Adrenal gland (tissue), 9 donors: ENCODE measurements at regions not wholly inside any gene's neighbourhood (a gene's known extent, or its start where the extent isn't known, plus 50 kb on each side); places are given as distances from the start of the nearest gene placed in this dataset.

ENCODE experiments used
- DNase-seq, 7 donors: peaks; one replicate each; pipeline ENCODE4 v3.0.0-alpha.2; 2019 to 2020
- H3K27ac ChIP-seq, 5 donors: fragments of 200-600 bp; sonication (generic) in 4 of 5; 1 replicate in 3 of 5; 2 replicates in 2 of 5; pipeline versions ENCODE4 v1.5.1 to v1.8.0; 2016 to 2020; ENCODE audit warnings: mild to moderate bottlenecking in 1 of 5
- H3K27me3 ChIP-seq: fragments of 200-600 bp; 2 replicates; pipeline ENCODE4 v1.8.0; 2021
- H3K36me3 ChIP-seq, 2 donors: fragments of 200-600 bp; replicated peaks in 1 of 2; 1 replicate in 1 of 2; 2 replicates in 1 of 2; pipeline versions ENCODE4 v1.5.1 to v1.8.0; 2018 to 2022
- H3K4me1 ChIP-seq, 2 donors: fragments of 200-600 bp; replicated peaks in 1 of 2; 1 replicate in 1 of 2; 2 replicates in 1 of 2; pipeline versions ENCODE4 v1.5.1 to v1.8.0; 2018 to 2021
- H3K4me3 ChIP-seq, 4 donors: fragments of 200-600 bp; sonication (generic) in 3 of 4; one replicate each; pipeline ENCODE4 v1.5.1; 2016 to 2018
- H3K9me3 ChIP-seq, 3 donors: fragments of 200-600 bp; sonication (generic) in 1 of 3; replicated peaks in 1 of 3; 1 replicate in 2 of 3; 2 replicates in 1 of 3; pipeline versions ENCODE4 v1.5.1 to v1.8.0; 2016 to 2021
- POLR2A ChIP-seq, 2 donors: fragments of 450-650 bp; IDR thresholded peaks; one replicate each; pipeline ENCODE4 v1.6.1; 2017; ENCODE audit warnings: antibody characterized with exemption in 2 of 2, mild to moderate bottlenecking in 2 of 2, moderate library complexity in 1 of 2
- WGBS, 4 donors: extraction: QIAGEN DNeasy Blood & Tissue Kit in 2 of 4; methylation state at CpG; one replicate each; pipeline versions ENCODE4 v1.1.5 to v1.1.7; 2013 to 2017; 5-methylcytosine and 5-hydroxymethylcytosine counted together
- intact Hi-C, 2 donors: fragments of 100-400 bp; cut with DNase I; formaldehyde crosslinking; loops; one replicate each; pipeline versions ENCODE4 v1.14.1 to v1.15.0; 2022 to 2023
- TF ChIP-seq, protein P1 (sequence below), 6 experiments: fragments of 450-650 bp in 4 of 6; fragments of 200-600 bp in 2 of 6; sonication (generic) in 1 of 6; IDR thresholded peaks; 1 replicate in 5 of 6; 2 replicates in 1 of 6; pipeline versions ENCODE4 v1.5.1 to v1.8.0; 2016 to 2021; ENCODE audit warnings: antibody characterized with exemption in 6 of 6, mild to moderate bottlenecking in 2 of 6, moderate library complexity in 1 of 6
- donor health status: healthy with polysubstance abuse.
- donor health status: Bipolar disorder and iron deficiency.
- donor health status: DM: yes; HTN: yes; CAD: no.
- donor health status: DM: no; HTN: no; CAD: no.
- donor health status: DM: no; HTN: no; CAD: no.

DNA sequence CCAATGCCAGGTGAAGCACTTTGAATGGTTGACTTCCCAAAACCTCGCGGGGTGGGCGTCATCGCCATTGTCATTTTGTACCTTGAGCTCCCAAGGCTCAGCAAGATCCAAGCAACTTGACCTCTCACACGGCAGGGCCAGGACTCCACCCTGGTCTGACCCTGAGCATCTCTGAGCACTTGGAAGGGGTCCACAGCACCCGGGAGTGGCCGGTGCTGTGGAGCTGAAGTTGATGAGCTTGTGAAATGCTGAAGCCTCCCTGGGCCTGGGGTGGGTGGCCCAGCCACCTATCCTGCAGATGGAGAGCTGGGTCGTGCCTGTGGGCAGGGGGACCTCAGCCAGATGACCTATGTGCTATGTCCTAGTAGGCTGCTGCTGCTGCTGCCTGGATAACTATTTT, 283.3 kb upstream of the FOXF1 start:
- no peak for DNase-seq
- intact Hi-C loops, result no loop called here
- WGBS, 4 donors, result 77 to 84% (median 80%) methylated on average over 8 of the region's 8 CpGs
- H3K27ac ChIP-seq, result no peak overlapping the region
- no peaks in the 10 kb centered on the region for H3K4me1 ChIP-seq
- H3K27me3 ChIP-seq, result peaks cover 6% of the 10 kb centered on the region
- no peaks in the 10 kb centered on the region for H3K36me3 ChIP-seq
- TF ChIP-seq, protein P1, sequence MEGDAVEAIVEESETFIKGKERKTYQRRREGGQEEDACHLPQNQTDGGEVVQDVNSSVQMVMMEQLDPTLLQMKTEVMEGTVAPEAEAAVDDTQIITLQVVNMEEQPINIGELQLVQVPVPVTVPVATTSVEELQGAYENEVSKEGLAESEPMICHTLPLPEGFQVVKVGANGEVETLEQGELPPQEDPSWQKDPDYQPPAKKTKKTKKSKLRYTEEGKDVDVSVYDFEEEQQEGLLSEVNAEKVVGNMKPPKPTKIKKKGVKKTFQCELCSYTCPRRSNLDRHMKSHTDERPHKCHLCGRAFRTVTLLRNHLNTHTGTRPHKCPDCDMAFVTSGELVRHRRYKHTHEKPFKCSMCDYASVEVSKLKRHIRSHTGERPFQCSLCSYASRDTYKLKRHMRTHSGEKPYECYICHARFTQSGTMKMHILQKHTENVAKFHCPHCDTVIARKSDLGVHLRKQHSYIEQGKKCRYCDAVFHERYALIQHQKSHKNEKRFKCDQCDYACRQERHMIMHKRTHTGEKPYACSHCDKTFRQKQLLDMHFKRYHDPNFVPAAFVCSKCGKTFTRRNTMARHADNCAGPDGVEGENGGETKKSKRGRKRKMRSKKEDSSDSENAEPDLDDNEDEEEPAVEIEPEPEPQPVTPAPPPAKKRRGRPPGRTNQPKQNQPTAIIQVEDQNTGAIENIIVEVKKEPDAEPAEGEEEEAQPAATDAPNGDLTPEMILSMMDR (IDR thresholded peaks at IDR 0.05), result no peak
- TF ChIP-seq POLR2A (IDR thresholded peaks at IDR 0.05), result no peak
- H3K9me3 ChIP-seq, result no peaks in the 10 kb centered on the region
- no peak overlapping the region for H3K4me3 ChIP-seq

- Histone ChIP-seq H3K27ac (no peak overlapping the region), H3K9me3 (no peaks in the 10 kb centered on the region), H3K36me3 (no peaks in the 10 kb centered on the region), H3K4me3 (no peak overlapping the region), H3K4me1 (no peaks in the 10 kb centered on the region), H3K27me3 (peaks cover 8% of the 10 kb centered on the region)
- WGBS, 4 donors, result 33 to 43% (median 38%) methylated on average over 11 to 12 of the region's 12 CpGs
- intact Hi-C loops, result no loop called here
- no peak for DNase-seq
- TF ChIP-seq POLR2A (IDR thresholded peaks at IDR 0.05), result no peak
- TF ChIP-seq, protein P1 (IDR thresholded peaks at IDR 0.05), result no peak
Observed at GRCh38 chr16:86227801-86228200, 282.5 kb upstream of the FOXF1 start.

DNA sequence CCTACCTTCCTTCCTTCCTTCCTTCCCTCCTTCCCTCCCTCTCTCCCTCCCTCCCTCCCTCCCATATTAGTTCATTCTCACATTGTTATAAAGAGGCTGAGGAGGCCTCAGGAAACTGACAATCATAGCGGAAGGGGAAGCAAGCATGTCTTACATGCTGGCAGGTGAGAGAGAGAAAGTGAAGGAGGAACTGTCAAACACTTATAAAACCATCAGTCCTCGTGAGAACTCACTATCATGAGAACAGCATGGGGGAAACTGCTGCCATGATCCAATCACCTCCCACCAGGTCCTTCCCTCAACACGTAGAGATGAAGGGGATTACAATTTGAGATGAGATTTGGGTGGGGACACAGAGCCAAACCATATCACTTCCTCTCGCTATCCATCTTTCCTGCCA, 281.6 kb upstream of the FOXF1 start:
- TF ChIP-seq, protein P1 (IDR thresholded peaks at IDR 0.05), result no peak
- TF ChIP-seq POLR2A (IDR thresholded peaks at IDR 0.05), result no peak
- intact Hi-C loops, result no loop called here
- WGBS, 4 donors, result 50 to 60% (median 56%) methylated on average over 4 of the region's 4 CpGs
- no peaks in the 10 kb centered on the region for H3K4me1 ChIP-seq
- no peaks in the 10 kb centered on the region for H3K36me3 ChIP-seq
- H3K27ac ChIP-seq, result no peak overlapping the region
- no peak for DNase-seq
- H3K9me3 ChIP-seq, result no peaks in the 10 kb centered on the region
- H3K4me3 ChIP-seq, result no peak overlapping the region
- H3K27me3 ChIP-seq, result peaks cover 8% of the 10 kb centered on the region

DNA sequence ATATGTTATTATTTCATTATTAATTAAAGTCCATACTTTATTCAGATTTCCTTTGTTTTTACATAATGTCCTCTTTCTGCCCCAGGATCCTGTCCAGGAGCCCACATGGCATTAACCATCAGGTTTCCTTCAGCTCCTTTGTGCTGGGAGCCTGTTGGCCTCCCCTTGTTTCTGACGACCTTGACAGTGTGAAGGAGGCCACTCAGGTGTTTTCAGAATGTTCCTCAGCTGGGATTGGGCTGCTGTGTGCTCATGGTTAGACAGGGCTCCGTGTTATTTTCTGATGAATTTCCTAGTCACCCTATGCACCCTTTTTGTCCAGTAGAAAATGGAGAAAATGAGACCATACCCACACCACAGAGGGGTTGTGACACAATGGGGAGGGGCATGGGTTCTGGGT, 281.0 kb upstream of the FOXF1 start:
- peaks cover 8% of the 10 kb centered on the region for H3K27me3 ChIP-seq
- H3K4me3 ChIP-seq, result no peak overlapping the region
- intact Hi-C loops, result no loop called here
- H3K27ac ChIP-seq, result no peak overlapping the region
- H3K9me3 ChIP-seq, result no peaks in the 10 kb centered on the region
- TF ChIP-seq, protein P1 (IDR thresholded peaks at IDR 0.05), result no peak
- no peak for TF ChIP-seq POLR2A (IDR thresholded peaks at IDR 0.05)
- no peaks in the 10 kb centered on the region for H3K4me1 ChIP-seq
- DNase-seq, result no peak
- H3K36me3 ChIP-seq, result no peaks in the 10 kb centered on the region
- 54 to 71% (median 59%) methylated on average over 2 of the region's 2 CpGs for WGBS, 4 donors
